Liver (tissue), 3 donors: ENCODE measurements at regions not wholly inside any gene's neighbourhood (a gene's known extent, or its start where the extent isn't known, plus 50 kb on each side); places are given as distances from the start of the nearest gene placed in this dataset.
"Not testable (repeated sequence)": the region's sequence is repeated elsewhere in the genome, so short reads cannot be mapped to it uniquely, and the experiment has no call there.

Experiments
- CTCF ChIP-seq: fragments of 150-350 bp; IDR thresholded peaks from 2 replicates; pipeline ENCODE4 v1.5.1; 2017; ENCODE audit warnings: improper control_type of control experiment, low read depth, low read length; ENCODE audit not compliant: missing input control
- EGR1 ChIP-seq, 2 donors: IDR thresholded peaks; 2 replicates each; pipeline ENCODE4 v1.6.1; 2016 to 2018; ENCODE audit warnings: antibody characterized with exemption in 2 of 2, low read depth in 2 of 2
- GABPA ChIP-seq, 2 donors: IDR thresholded peaks in 1 of 2; conservative IDR thresholded peaks in 1 of 2; 2 replicates each; pipeline ENCODE4 v1.6.1; 2016; ENCODE audit warnings: antibody characterized with exemption in 2 of 2, mild to moderate bottlenecking in 1 of 2, moderate library complexity in 1 of 2
- JUND ChIP-seq, 2 donors: IDR thresholded peaks; 2 replicates each; pipeline ENCODE4 v1.6.1; 2016; ENCODE audit warnings: antibody characterized with exemption in 2 of 2
- MAX ChIP-seq: IDR thresholded peaks from 2 replicates; pipeline ENCODE4 v1.6.1; 2016; ENCODE audit warnings: antibody characterized with exemption
- RAD21 ChIP-seq, 2 donors: IDR thresholded peaks; 2 replicates each; pipeline ENCODE4 v1.6.1; 2016; ENCODE audit warnings: antibody characterized with exemption in 2 of 2, mild to moderate bottlenecking in 2 of 2
- REST ChIP-seq: IDR thresholded peaks from 2 replicates; pipeline ENCODE4 v1.6.1; 2016; ENCODE audit warnings: antibody characterized with exemption, mild to moderate bottlenecking
- SP1 ChIP-seq: IDR thresholded peaks from 2 replicates; pipeline ENCODE4 v1.6.1; 2018; ENCODE audit warnings: antibody characterized with exemption, mild to moderate bottlenecking
- TAF1 ChIP-seq: conservative IDR thresholded peaks from 2 replicates; pipeline ENCODE4 v1.6.1; 2016; ENCODE audit warnings: antibody characterized with exemption, mild to moderate bottlenecking
- YY1 ChIP-seq: IDR thresholded peaks from 2 replicates; pipeline ENCODE4 v1.6.1; 2016; ENCODE audit warnings: antibody characterized with exemption, mild to moderate bottlenecking
- ZBTB33 ChIP-seq: IDR thresholded peaks from 2 replicates; pipeline ENCODE4 v1.6.1; 2016; ENCODE audit warnings: antibody characterized with exemption
- donor health status: healthy.
- donor health status: healthy.

- not testable (repeated sequence) for TF ChIP-seq CTCF; REST; SP1; TAF1; JUND (IDR thresholded peaks at IDR 0.05); YY1; GABPA (IDR thresholded peaks at IDR 0.05 in 1 of 2, conservative IDR thresholded peaks at IDR 0.05 in 1 of 2); ZBTB33; EGR1 (IDR thresholded peaks at IDR 0.05; ENCODE audit: low read depth in 2 of 2); RAD21 (IDR thresholded peaks at IDR 0.05); MAX
These were observed 132.2 kb upstream of the ZNG1F start for GRCh38 chr9:41321277-41321676.
